ENCODE measurements at regions not wholly inside any gene's neighbourhood (a gene's known extent, or its start where the extent isn't known, plus 50 kb on each side); places are given as distances from the start of the nearest gene placed in this dataset.

- Histone ChIP-seq H3K4me1 (ENCODE audit: insufficient read depth, low read length) (peaks cover 20% of the 10 kb centered on the region), H3K36me3 (ENCODE audit: insufficient read depth, low read length) (no peaks in the 10 kb centered on the region), H3K9ac (ENCODE audit: low read depth, low read length) (no peak overlapping the region), H3K9me3 (ENCODE audit: control insufficient read depth, insufficient read depth, low read length) (no peaks in the 10 kb centered on the region)
Observed at GRCh38 chr12:65597527-65597926, 226.8 kb upstream of the HMGA2 start.

GRCh38 chr12:65598688-65599087, 225.6 kb upstream of the HMGA2 start:
- Histone ChIP-seq H3K9me3 (ENCODE audit: control insufficient read depth, insufficient read depth, low read length) (no peaks in the 10 kb centered on the region), H3K9ac (ENCODE audit: low read depth, low read length) (no peak overlapping the region), H3K4me1 (ENCODE audit: insufficient read depth, low read length) (peaks cover 30% of the 10 kb centered on the region), H3K36me3 (ENCODE audit: insufficient read depth, low read length) (no peaks in the 10 kb centered on the region)

GRCh38 chr12:65602253-65602609, 222.1 kb upstream of the HMGA2 start:
- Histone ChIP-seq H3K9me3 (ENCODE audit: control insufficient read depth, insufficient read depth, low read length) (no peaks in the 10 kb centered on the region), H3K4me1 (ENCODE audit: insufficient read depth, low read length) (peaks cover 30% of the 10 kb centered on the region), H3K36me3 (ENCODE audit: insufficient read depth, low read length) (no peaks in the 10 kb centered on the region), H3K9ac (ENCODE audit: low read depth, low read length) (no peak overlapping the region)

DNA sequence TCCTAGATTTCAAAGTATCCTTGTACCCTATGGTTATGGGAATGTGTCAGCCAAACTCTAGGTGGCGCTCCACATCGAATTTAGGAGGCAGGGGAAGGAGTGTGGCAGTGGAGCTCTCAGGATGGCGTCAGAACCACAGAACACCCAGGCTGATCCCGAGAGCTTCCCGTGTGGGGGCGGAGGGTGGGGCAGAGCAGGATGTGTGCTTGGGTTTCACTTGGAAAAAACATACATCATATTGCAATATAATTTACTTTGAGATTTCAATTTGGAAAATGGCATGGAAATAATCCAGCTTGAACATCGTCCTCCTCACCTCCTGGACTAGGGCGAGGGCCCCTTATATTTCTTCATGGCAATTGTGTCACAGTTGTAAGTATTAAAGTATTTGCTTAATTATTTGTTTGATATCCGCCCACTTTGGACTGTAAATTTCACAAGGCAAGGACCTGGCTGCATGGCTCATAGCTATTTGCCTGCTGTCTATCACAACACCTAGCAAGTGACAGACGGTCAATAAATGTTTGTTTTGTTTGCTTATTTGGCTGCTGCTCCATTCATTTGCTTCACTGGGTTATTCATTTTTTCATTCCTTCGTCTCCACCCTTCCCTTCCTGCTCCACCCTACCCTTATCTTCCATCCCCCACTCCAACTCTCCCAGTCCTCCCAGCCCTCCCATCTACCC, 221.5 kb upstream of the HMGA2 start:
- peak overlapping the region; percentile 51 for H3K9ac ChIP-seq (ENCODE audit: low read depth, low read length)
- H3K36me3 ChIP-seq (ENCODE audit: insufficient read depth, low read length), result no peaks in the 10 kb centered on the region
- peaks cover 30% of the 10 kb centered on the region for H3K4me1 ChIP-seq (ENCODE audit: insufficient read depth, low read length)
- H3K9me3 ChIP-seq (ENCODE audit: control insufficient read depth, insufficient read depth, low read length), result no peaks in the 10 kb centered on the region

DNA sequence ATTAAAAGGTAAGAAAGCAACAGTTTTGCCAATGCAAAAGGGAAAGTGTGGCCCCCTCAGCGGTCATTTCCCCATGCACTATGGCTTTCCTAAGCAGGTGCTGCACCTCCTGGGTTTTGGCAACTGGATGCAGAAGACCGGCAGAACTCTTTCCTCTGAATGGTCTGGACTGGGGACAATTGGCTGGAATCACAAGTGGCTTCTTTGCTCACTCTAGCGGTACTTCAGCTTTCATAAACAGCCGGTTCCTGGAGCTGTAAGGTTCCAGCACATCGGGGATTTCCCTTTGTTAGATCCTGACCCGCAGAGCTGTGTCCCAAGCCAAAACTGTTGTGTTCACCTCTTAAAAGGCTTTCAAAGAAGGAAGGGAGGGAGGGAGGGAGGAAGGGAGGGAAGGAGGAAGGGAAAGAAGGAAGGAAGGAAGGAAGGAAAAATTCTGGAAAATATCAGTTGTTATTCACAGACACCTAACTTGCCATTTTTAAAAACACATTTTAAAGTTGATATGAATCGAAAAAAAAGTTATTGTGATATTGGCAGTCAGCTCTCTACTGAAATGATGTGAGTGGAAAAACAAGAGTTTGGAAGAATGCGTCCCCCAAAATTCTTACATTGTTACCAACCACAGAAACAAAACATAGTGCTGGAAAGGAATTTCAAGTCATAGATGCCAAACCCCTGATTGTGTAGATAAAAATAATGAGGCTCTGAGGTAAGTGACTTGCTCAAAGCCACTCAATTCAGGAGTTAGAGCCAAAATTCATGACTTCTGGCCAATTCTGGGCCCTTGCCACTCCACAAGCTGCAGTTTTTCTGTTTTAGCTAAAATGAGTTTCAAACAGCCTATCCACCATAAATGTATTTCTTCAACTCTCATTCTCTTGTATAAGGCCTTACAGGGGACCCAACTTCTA, 220.6 kb upstream of the HMGA2 start:
- H3K36me3 ChIP-seq (ENCODE audit: insufficient read depth, low read length), result no peaks in the 10 kb centered on the region
- no peaks in the 10 kb centered on the region for H3K9me3 ChIP-seq (ENCODE audit: control insufficient read depth, insufficient read depth, low read length)
- H3K4me1 ChIP-seq (ENCODE audit: insufficient read depth, low read length), result peaks cover 23% of the 10 kb centered on the region
- H3K9ac ChIP-seq (ENCODE audit: low read depth, low read length), result peak overlapping the region; percentile 51; the same call in 1 of the 2 replicates

- Histone ChIP-seq H3K4me1 (ENCODE audit: insufficient read depth, low read length) (peaks cover 20% of the 10 kb centered on the region), H3K9me3 (ENCODE audit: control insufficient read depth, insufficient read depth, low read length) (no peaks in the 10 kb centered on the region), H3K36me3 (ENCODE audit: insufficient read depth, low read length) (no peaks in the 10 kb centered on the region; the same call in 1 of the 2 replicates), H3K9ac (ENCODE audit: low read depth, low read length) (no peak overlapping the region)
Observed at GRCh38 chr12:65605019-65605418, 219.3 kb upstream of the HMGA2 start.

GRCh38 chr12:65606008-65606766, 218.1 kb upstream of the HMGA2 start:
- Histone ChIP-seq H3K9ac (ENCODE audit: low read depth, low read length) (no peak overlapping the region), H3K36me3 (ENCODE audit: insufficient read depth, low read length) (no peaks in the 10 kb centered on the region; the same call in 1 of the 2 replicates), H3K9me3 (ENCODE audit: control insufficient read depth, insufficient read depth, low read length) (no peaks in the 10 kb centered on the region), H3K4me1 (ENCODE audit: insufficient read depth, low read length) (peaks cover 20% of the 10 kb centered on the region)

DNA sequence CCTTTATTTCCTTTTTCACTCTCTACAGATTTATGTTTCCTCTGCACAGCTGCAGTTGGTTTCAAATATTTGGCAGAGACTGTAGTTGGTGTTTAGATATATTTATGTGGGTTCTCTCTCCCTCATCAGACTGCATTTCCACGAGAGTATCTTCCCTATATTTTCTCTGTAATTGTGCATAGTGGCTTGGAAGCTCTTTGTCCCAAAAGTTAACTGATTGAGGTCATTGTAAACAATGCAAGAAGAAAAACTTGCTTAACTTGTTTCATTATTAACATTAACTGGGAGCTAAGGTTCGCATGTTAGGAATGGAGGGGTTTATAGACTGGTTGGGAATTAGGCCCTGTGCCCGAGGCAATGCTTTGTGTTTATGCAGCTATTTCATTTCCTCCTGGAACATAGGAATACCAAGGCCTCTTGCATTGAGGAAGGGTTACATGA, 216.9 kb upstream of the HMGA2 start:
- H3K36me3 ChIP-seq (ENCODE audit: insufficient read depth, low read length), result no peaks in the 10 kb centered on the region; the same call in 1 of the 2 replicates
- peaks cover 16% of the 10 kb centered on the region for H3K4me1 ChIP-seq (ENCODE audit: insufficient read depth, low read length)
- no peaks in the 10 kb centered on the region for H3K9me3 ChIP-seq (ENCODE audit: control insufficient read depth, insufficient read depth, low read length)
- no peak overlapping the region for H3K9ac ChIP-seq (ENCODE audit: low read depth, low read length)

DNA sequence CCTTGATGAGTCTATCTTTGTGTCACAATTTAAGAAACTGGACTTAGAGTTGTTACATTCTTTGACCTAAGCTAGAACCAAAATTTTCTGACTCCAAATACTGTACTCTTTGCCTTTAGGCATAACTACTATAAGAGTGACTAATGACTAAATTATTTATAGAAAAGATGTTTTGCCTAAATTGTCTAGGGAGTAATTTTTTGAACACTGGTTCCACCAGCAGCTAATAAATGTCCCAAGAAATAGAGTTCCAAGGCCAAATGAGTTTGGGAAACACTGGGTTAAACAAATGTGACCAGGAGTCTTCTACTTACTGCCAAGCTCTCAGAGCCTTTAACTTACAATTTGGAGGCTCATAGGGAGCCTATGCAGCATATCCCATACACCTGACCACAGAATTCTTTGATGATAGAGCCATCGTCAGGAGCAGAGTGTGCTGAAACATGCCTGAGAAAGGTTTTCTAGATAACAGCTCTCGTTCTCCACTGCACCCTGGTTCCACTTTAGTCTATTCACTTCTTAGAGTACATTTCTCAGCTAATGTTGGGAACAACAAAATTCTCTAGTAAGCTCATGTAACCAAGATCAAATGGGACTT, 215.9 kb upstream of the HMGA2 start:
- H3K9me3 ChIP-seq (ENCODE audit: control insufficient read depth, insufficient read depth, low read length), result no peaks in the 10 kb centered on the region
- peaks cover 6% of the 10 kb centered on the region for H3K4me1 ChIP-seq (ENCODE audit: insufficient read depth, low read length)
- H3K9ac ChIP-seq (ENCODE audit: low read depth, low read length), result no peak overlapping the region
- no peaks in the 10 kb centered on the region; the same call in 1 of the 2 replicates for H3K36me3 ChIP-seq (ENCODE audit: insufficient read depth, low read length)

GRCh38 chr12:65609359-65609771, 214.9 kb upstream of the HMGA2 start:
- H3K36me3 ChIP-seq (ENCODE audit: insufficient read depth, low read length), result no peaks in the 10 kb centered on the region; the same call in 1 of the 2 replicates
- H3K9ac ChIP-seq (ENCODE audit: low read depth, low read length), result no peak overlapping the region
- H3K9me3 ChIP-seq (ENCODE audit: control insufficient read depth, insufficient read depth, low read length), result no peaks in the 10 kb centered on the region
- H3K4me1 ChIP-seq (ENCODE audit: insufficient read depth, low read length), result no peaks in the 10 kb centered on the region; the same call in none of the 2 replicates

DNA sequence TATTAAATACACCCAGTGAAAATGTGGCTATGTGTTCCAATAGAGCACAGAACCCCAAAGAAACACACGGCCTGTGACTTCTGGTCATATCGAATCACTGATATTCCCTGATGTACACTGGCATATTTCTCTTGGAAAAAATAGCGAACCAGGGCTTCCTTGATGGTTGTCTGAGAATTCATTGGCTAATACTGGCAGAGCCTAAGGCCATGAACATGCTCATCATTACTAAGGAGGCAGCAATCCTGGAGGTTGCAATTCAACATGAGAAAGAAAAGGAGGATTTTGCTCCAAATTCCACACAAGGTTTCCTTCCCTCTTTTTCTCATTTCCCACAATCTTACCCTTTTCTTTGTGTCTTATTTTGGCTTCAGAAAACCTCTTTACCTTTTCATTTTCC, 212.9 kb upstream of the HMGA2 start:
- Histone ChIP-seq H3K4me1 (ENCODE audit: insufficient read depth, low read length) (no peaks in the 10 kb centered on the region), H3K9ac (ENCODE audit: low read depth, low read length) (no peak overlapping the region), H3K9me3 (ENCODE audit: control insufficient read depth, insufficient read depth, low read length) (no peaks in the 10 kb centered on the region)

GRCh38 chr12:65612440-65612839, 211.8 kb upstream of the HMGA2 start:
- H3K9ac ChIP-seq (ENCODE audit: low read depth, low read length), result no peak overlapping the region
- no peaks in the 10 kb centered on the region for H3K4me1 ChIP-seq (ENCODE audit: insufficient read depth, low read length)
- no peaks in the 10 kb centered on the region for H3K9me3 ChIP-seq (ENCODE audit: control insufficient read depth, insufficient read depth, low read length)
- H3K36me3 ChIP-seq (ENCODE audit: insufficient read depth, low read length), result no peaks in the 10 kb centered on the region; the same call in 1 of the 2 replicates

More for the DNA sequence above, 212.9 kb upstream of the HMGA2 start:
- H3K36me3 ChIP-seq (ENCODE audit: insufficient read depth, low read length), result no peaks in the 10 kb centered on the region; the same call in 1 of the 2 replicates

DNA sequence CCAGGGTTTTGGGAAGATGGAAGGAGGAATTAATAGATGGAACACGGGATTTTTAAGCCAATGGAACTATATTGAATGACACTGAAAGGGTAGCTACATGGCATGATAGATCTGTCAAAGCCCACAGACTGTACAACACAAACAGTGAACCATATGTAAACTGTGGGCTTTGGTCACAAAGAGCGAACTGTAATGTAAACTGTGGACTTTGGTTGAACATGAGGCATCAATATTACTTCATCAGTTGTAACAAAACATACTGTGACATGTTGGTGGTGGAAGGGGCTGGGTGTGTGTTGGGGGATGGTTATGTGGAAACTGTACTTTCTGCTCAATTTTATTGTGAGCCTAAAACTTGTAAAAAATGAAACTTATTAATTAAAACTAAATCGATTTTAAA, 210.6 kb upstream of the HMGA2 start:
- Histone ChIP-seq H3K4me1 (ENCODE audit: insufficient read depth, low read length) (no peaks in the 10 kb centered on the region), H3K9me3 (ENCODE audit: control insufficient read depth, insufficient read depth, low read length) (no peaks in the 10 kb centered on the region), H3K36me3 (ENCODE audit: insufficient read depth, low read length) (no peaks in the 10 kb centered on the region; the same call in 1 of the 2 replicates), H3K9ac (ENCODE audit: low read depth, low read length) (no peak overlapping the region)

Measured in ES-I3 (cell line).